ENCODE measurements at regions not wholly inside any gene's neighbourhood (a gene's known extent, or its start where the extent isn't known, plus 50 kb on each side); places are given as distances from the start of the nearest gene placed in this dataset.

- TF ChIP-seq KDM5A (IDR thresholded peaks at IDR 0.05) (no peak), POLR2AphosphoS2 (conservative IDR thresholded peaks at IDR 0.05; ENCODE audit: low read length) (no peak), USF2 (IDR thresholded peaks at IDR 0.05) (peak; percentile 84), RNF2 (IDR thresholded peaks at IDR 0.05; ENCODE audit: borderline replicate concordance, low read depth) (peak; percentile 71; the same call in 1 of the 2 replicates), MAX (IDR thresholded peaks at IDR 0.05) (peak; percentile 88), BCL3 (IDR thresholded peaks at IDR 0.05) (peak; percentile 40; the same call in 2 of the 3 replicates), FOXS1 (CRISPR knock-in tag; IDR thresholded peaks at IDR 0.05) (no peak), CBX8 (IDR thresholded peaks at IDR 0.05) (no peak), HOXB13 (CRISPR knock-in tag; IDR thresholded peaks at IDR 0.05; ENCODE audit: low read depth) (peak; percentile 76; the same call in 1 of the 2 replicates), JUNB (IDR thresholded peaks at IDR 0.05) (peak; percentile 42; the same call in 1 of the 2 replicates), PBX3 (IDR thresholded peaks at IDR 0.05) (0 out of 2 replicates have a peak, but pooled peaks have one; percentile 47), JUN (IDR thresholded peaks at IDR 0.05) (peak; percentile 43 to 69; a peak in 3 of 5 replicates), ATOH8 (CRISPR knock-in tag; IDR thresholded peaks at IDR 0.05; ENCODE audit: low read depth) (peak; percentile 73), NFE2L2 (conservative IDR thresholded peaks at IDR 0.05; ENCODE audit: low read length) (no peak), TFCP2L1 (CRISPR knock-in tag; IDR thresholded peaks at IDR 0.05) (no peak), TP53 (CRISPR knock-in tag; IDR thresholded peaks at IDR 0.05) (no peak), ELK1 (IDR thresholded peaks at IDR 0.05; ENCODE audit: low read depth, low read length) (no peak), NR3C1 (IDR thresholded peaks at IDR 0.05) (no peak), GATA3 (IDR thresholded peaks at IDR 0.05; ENCODE audit: borderline replicate concordance) (peak; percentile 97), ZNF302 (CRISPR knock-in tag; IDR thresholded peaks at IDR 0.05) (no peak), RAD21 (conservative IDR thresholded peaks at IDR 0.05 in 1 of 2, IDR thresholded peaks at IDR 0.05 in 1 of 2) (peak in 1 of 2 experiments; percentile 8; a peak in 2 of 5 replicates), ZFP36 (IDR thresholded peaks at IDR 0.05; ENCODE audit: borderline replicate concordance, partially characterized antibody) (no peak), HOXB5 (CRISPR knock-in tag; IDR thresholded peaks at IDR 0.05) (peak; percentile 62), KDM1A (IDR thresholded peaks at IDR 0.05; ENCODE audit: low read depth) (no peak), HDAC2 (IDR thresholded peaks at IDR 0.05) (no peak), SREBF2 (IDR thresholded peaks at IDR 0.05) (no peak), MAFK (IDR thresholded peaks at IDR 0.05; ENCODE audit: partially characterized antibody) (peak; percentile 77), CHD4 (IDR thresholded peaks at IDR 0.05; ENCODE audit: borderline replicate concordance) (no peak), BHLHE40 (IDR thresholded peaks at IDR 0.05; ENCODE audit: low read depth, low read length) (no peak)
Observed at GRCh38 chr2:163347982-163348856, 387.6 kb downstream of the FIGN start (continued).

Data from A549 (cell line).